ENCODE measurements at regions not wholly inside any gene's neighbourhood (a gene's known extent, or its start where the extent isn't known, plus 50 kb on each side); places are given as distances from the start of the nearest gene placed in this dataset.

GRCh38 chr7:25598765-25599164 lies 370.5 kb upstream of the NPVF start:
- TF ChIP-seq POLR2A (IDR thresholded peaks at IDR 0.05), result no peak
- no peak for TF ChIP-seq CTCF (IDR thresholded peaks at IDR 0.05)
- no peak for TF ChIP-seq EP300 (IDR thresholded peaks at IDR 0.05)
